ENCODE measurements at regions not wholly inside any gene's neighbourhood (a gene's known extent, or its start where the extent isn't known, plus 50 kb on each side); places are given as distances from the start of the nearest gene placed in this dataset.
A peak's percentile ranks its signal among the peaks of the same experiment; 100 is the strongest.

GRCh38 chr2:45244928-45245327 is 235.7 kb upstream of the SIX2 start:
- Histone ChIP-seq H3K36me3 (ENCODE audit: control insufficient read depth, insufficient read depth, low read length, severe bottlenecking) (no peaks in the 10 kb centered on the region), H3K9ac (ENCODE audit: low read length) (no peak overlapping the region), H3K27me3 (replicated peaks; ENCODE audit: control insufficient read depth, insufficient read depth, low read length) (no peaks in the 10 kb centered on the region), H3K9me3 (ENCODE audit: control insufficient read depth, low read length) (no peaks in the 10 kb centered on the region), H3K4me1 (ENCODE audit: control insufficient read depth, insufficient read depth, low read length) (peaks cover 24% of the 10 kb centered on the region), H3K4me3 (ENCODE audit: low read length) (no peak overlapping the region)
- DNase-seq (ENCODE audit: low read depth) = no peak

GRCh38 chr2:45242161-45242741 is 233.0 kb upstream of the SIX2 start:
- peak; percentile 53 for DNase-seq (ENCODE audit: low read depth)
- Histone ChIP-seq H3K9me3 (ENCODE audit: control insufficient read depth, low read length) (no peaks in the 10 kb centered on the region), H3K36me3 (ENCODE audit: control insufficient read depth, insufficient read depth, low read length, severe bottlenecking) (no peaks in the 10 kb centered on the region), H3K27me3 (replicated peaks; ENCODE audit: control insufficient read depth, insufficient read depth, low read length) (no peaks in the 10 kb centered on the region), H3K4me1 (ENCODE audit: control insufficient read depth, insufficient read depth, low read length) (peaks cover 37% of the 10 kb centered on the region), H3K9ac (ENCODE audit: low read length) (peak overlapping the region; percentile 50), H3K4me3 (ENCODE audit: low read length) (no peak overlapping the region)

- Histone ChIP-seq H3K27me3 (replicated peaks; ENCODE audit: control insufficient read depth, insufficient read depth, low read length) (no peaks in the 10 kb centered on the region), H3K9me3 (ENCODE audit: control insufficient read depth, low read length) (no peaks in the 10 kb centered on the region), H3K4me3 (ENCODE audit: low read length) (peak overlapping the region; percentile 28), H3K36me3 (ENCODE audit: control insufficient read depth, insufficient read depth, low read length, severe bottlenecking) (no peaks in the 10 kb centered on the region), H3K9ac (ENCODE audit: low read length) (peak overlapping the region; percentile 50), H3K4me1 (ENCODE audit: control insufficient read depth, insufficient read depth, low read length) (peaks cover 37% of the 10 kb centered on the region)
- peak; percentile 24 for DNase-seq (ENCODE audit: low read depth)
These were observed 231.9 kb upstream of the SIX2 start for GRCh38 chr2:45241061-45241561.

- H3K36me3 ChIP-seq (ENCODE audit: control insufficient read depth, insufficient read depth, low read length, severe bottlenecking) = no peaks in the 10 kb centered on the region
- H3K9ac ChIP-seq (ENCODE audit: low read length) = no peak overlapping the region
- H3K4me3 ChIP-seq (ENCODE audit: low read length) = no peak overlapping the region
- DNase-seq (ENCODE audit: low read depth) = peak; percentile 75
- H3K27me3 ChIP-seq (replicated peaks; ENCODE audit: control insufficient read depth, insufficient read depth, low read length) = no peaks in the 10 kb centered on the region
- no peaks in the 10 kb centered on the region for H3K9me3 ChIP-seq (ENCODE audit: control insufficient read depth, low read length)
- peaks cover 47% of the 10 kb centered on the region for H3K4me1 ChIP-seq (ENCODE audit: control insufficient read depth, insufficient read depth, low read length)
These were observed 228.7 kb upstream of the SIX2 start for GRCh38 chr2:45237850-45238542.

- Histone ChIP-seq H3K27me3 (replicated peaks; ENCODE audit: control insufficient read depth, insufficient read depth, low read length) (no peaks in the 10 kb centered on the region), H3K9me3 (ENCODE audit: control insufficient read depth, low read length) (no peaks in the 10 kb centered on the region), H3K4me3 (ENCODE audit: low read length) (no peak overlapping the region), H3K4me1 (ENCODE audit: control insufficient read depth, insufficient read depth, low read length) (peaks cover 44% of the 10 kb centered on the region), H3K9ac (ENCODE audit: low read length) (no peak overlapping the region), H3K36me3 (ENCODE audit: control insufficient read depth, insufficient read depth, low read length, severe bottlenecking) (no peaks in the 10 kb centered on the region)
- no peak for DNase-seq (ENCODE audit: low read depth)
These were observed 227.9 kb upstream of the SIX2 start for GRCh38 chr2:45237128-45237527.

- Histone ChIP-seq H3K4me1 (ENCODE audit: control insufficient read depth, insufficient read depth, low read length) (peaks cover 35% of the 10 kb centered on the region), H3K9me3 (ENCODE audit: control insufficient read depth, low read length) (no peaks in the 10 kb centered on the region), H3K9ac (ENCODE audit: low read length) (no peak overlapping the region), H3K4me3 (ENCODE audit: low read length) (no peak overlapping the region), H3K36me3 (ENCODE audit: control insufficient read depth, insufficient read depth, low read length, severe bottlenecking) (no peaks in the 10 kb centered on the region), H3K27me3 (replicated peaks; ENCODE audit: control insufficient read depth, insufficient read depth, low read length) (no peaks in the 10 kb centered on the region)
- no peak for DNase-seq (ENCODE audit: low read depth)
These were observed 227.0 kb upstream of the SIX2 start for GRCh38 chr2:45236268-45236667.

- Histone ChIP-seq H3K27me3 (replicated peaks; ENCODE audit: control insufficient read depth, insufficient read depth, low read length) (no peaks in the 10 kb centered on the region), H3K4me3 (ENCODE audit: low read length) (no peak overlapping the region), H3K4me1 (ENCODE audit: control insufficient read depth, insufficient read depth, low read length) (peaks cover 24% of the 10 kb centered on the region), H3K36me3 (ENCODE audit: control insufficient read depth, insufficient read depth, low read length, severe bottlenecking) (no peaks in the 10 kb centered on the region), H3K9ac (ENCODE audit: low read length) (no peak overlapping the region), H3K9me3 (ENCODE audit: control insufficient read depth, low read length) (no peaks in the 10 kb centered on the region)
- DNase-seq (ENCODE audit: low read depth) = peak; percentile 61
These were observed 224.0 kb upstream of the SIX2 start for GRCh38 chr2:45233301-45233700.

- Histone ChIP-seq H3K9ac (ENCODE audit: low read length) (no peak overlapping the region), H3K4me3 (ENCODE audit: low read length) (no peak overlapping the region), H3K36me3 (ENCODE audit: control insufficient read depth, insufficient read depth, low read length, severe bottlenecking) (no peaks in the 10 kb centered on the region), H3K4me1 (ENCODE audit: control insufficient read depth, insufficient read depth, low read length) (peaks cover 19% of the 10 kb centered on the region), H3K9me3 (ENCODE audit: control insufficient read depth, low read length) (peaks cover 3% of the 10 kb centered on the region), H3K27me3 (replicated peaks; ENCODE audit: control insufficient read depth, insufficient read depth, low read length) (no peaks in the 10 kb centered on the region)
- DNase-seq (ENCODE audit: low read depth) = no peak
These were observed 223.6 kb upstream of the SIX2 start for GRCh38 chr2:45232818-45233217.

- no peaks in the 10 kb centered on the region for H3K27me3 ChIP-seq (replicated peaks; ENCODE audit: control insufficient read depth, insufficient read depth, low read length)
- H3K9ac ChIP-seq (ENCODE audit: low read length) = no peak overlapping the region
- no peak overlapping the region for H3K4me3 ChIP-seq (ENCODE audit: low read length)
- peaks cover 18% of the 10 kb centered on the region for H3K4me1 ChIP-seq (ENCODE audit: control insufficient read depth, insufficient read depth, low read length)
- DNase-seq (ENCODE audit: low read depth) = no peak
- peaks cover 8% of the 10 kb centered on the region for H3K9me3 ChIP-seq (ENCODE audit: control insufficient read depth, low read length)
- H3K36me3 ChIP-seq (ENCODE audit: control insufficient read depth, insufficient read depth, low read length, severe bottlenecking) = no peaks in the 10 kb centered on the region
These were observed 220.2 kb upstream of the SIX2 start for GRCh38 chr2:45229411-45229810.

GRCh38 chr2:45227347-45227746 is 218.1 kb upstream of the SIX2 start:
- no peak for DNase-seq (ENCODE audit: low read depth)
- Histone ChIP-seq H3K27me3 (replicated peaks; ENCODE audit: control insufficient read depth, insufficient read depth, low read length) (no peaks in the 10 kb centered on the region), H3K9ac (ENCODE audit: low read length) (no peak overlapping the region), H3K4me1 (ENCODE audit: control insufficient read depth, insufficient read depth, low read length) (peaks cover 2% of the 10 kb centered on the region), H3K36me3 (ENCODE audit: control insufficient read depth, insufficient read depth, low read length, severe bottlenecking) (no peaks in the 10 kb centered on the region), H3K4me3 (ENCODE audit: low read length) (no peak overlapping the region), H3K9me3 (ENCODE audit: control insufficient read depth, low read length) (peaks cover 8% of the 10 kb centered on the region)

GRCh38 chr2:45224993-45225380 is 215.7 kb upstream of the SIX2 start:
- Histone ChIP-seq H3K36me3 (ENCODE audit: control insufficient read depth, insufficient read depth, low read length, severe bottlenecking) (no peaks in the 10 kb centered on the region), H3K27me3 (replicated peaks; ENCODE audit: control insufficient read depth, insufficient read depth, low read length) (peaks cover 16% of the 10 kb centered on the region), H3K9ac (ENCODE audit: low read length) (no peak overlapping the region), H3K9me3 (ENCODE audit: control insufficient read depth, low read length) (peaks cover 11% of the 10 kb centered on the region), H3K4me3 (ENCODE audit: low read length) (no peak overlapping the region), H3K4me1 (ENCODE audit: control insufficient read depth, insufficient read depth, low read length) (peaks cover 2% of the 10 kb centered on the region)
- DNase-seq (ENCODE audit: low read depth) = no peak
